ENCODE measurements at regions not wholly inside any gene's neighbourhood (a gene's known extent, or its start where the extent isn't known, plus 50 kb on each side); places are given as distances from the start of the nearest gene placed in this dataset.
A peak's percentile ranks its signal among the peaks of the same experiment; 100 is the strongest.
"Not testable (repeated sequence)": the region's sequence is repeated elsewhere in the genome, so short reads cannot be mapped to it uniquely, and the experiment has no call there.

DNA sequence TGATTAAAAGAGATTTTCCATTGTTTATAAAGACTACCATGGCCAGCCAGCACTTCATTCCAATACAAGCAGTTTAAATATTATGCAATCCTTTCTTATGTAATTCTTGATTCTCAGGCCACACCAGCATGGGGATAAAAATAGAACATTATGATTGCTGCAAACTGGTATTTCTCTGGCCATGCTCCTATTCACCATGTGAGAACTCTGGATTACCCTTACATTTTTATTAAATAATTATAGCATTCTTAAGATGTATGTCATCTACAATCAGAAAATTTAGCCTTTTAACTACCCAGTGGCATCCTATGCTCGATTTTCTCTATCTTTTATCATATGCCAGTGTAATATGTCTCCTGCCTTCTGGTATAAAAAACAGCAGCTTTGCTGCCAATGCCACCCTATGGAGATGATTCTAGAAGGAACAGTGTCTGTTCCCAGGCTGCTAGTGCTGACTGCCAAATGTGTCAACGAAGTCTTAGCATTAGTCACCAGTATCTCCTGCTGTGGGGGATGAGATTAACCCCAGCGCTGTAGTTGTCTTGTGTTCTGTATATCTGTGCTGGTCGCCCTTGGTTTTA lies 501.4 kb downstream of the BCKDHB start:
- DNase-seq, result no peak

DNA sequence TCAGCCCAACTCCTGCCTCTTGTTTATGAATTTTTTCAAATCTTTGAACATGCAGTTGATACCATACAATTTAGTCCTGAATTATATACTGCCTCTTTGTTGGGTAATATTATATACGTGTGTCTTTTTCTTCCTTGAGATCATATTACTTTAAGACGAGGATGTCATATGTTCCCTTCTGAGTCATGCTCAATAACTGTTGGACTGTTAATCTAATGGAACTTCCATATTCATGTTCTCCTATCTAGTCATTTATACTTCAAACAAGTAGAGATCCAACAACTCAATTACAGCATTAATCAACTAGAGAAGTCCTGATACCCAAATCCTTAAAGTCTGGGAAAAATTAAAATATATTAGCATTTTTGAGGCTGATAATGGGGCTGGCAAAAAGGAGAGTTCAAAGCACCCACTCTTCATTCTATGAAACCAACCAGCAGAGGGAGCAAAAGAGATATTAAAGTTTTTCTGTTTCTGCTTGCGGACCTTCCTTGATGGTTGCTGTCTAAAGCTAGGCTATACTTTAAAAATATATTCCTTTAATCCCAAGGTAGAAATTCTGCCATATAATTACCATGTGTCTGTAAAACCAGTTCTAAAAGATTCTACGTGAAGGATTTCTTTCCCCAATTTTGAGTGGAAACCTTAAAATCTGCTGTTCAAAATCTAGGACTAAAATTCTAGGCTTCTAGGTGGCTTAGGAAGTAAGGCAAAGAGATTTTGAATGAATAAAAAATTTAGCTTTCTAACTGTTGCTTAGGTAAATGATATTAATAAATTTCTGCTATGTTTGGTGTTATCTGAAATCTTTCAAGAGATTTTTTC lies 498.9 kb downstream of the BCKDHB start:
- peak; percentile 0 for DNase-seq

DNA sequence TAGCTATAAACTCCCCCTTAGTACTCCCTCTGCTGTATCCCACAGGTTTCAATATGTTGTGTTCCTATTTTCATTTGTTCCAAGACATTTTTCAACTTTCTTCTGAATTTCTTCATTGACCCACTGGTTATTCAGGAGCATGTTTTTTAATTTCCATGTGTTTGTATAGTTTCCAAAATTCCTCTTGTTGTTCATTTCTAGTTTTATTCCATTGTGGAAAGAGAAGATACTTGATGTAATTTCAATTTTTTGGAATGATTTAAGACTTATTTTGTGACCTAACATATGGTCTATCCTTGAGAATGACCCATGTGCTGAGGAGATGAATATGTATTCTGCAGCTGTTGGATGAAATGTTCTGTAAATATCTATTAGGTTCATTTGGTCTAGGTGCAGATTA lies 497.2 kb downstream of the BCKDHB start:
- no peak for DNase-seq

DNA sequence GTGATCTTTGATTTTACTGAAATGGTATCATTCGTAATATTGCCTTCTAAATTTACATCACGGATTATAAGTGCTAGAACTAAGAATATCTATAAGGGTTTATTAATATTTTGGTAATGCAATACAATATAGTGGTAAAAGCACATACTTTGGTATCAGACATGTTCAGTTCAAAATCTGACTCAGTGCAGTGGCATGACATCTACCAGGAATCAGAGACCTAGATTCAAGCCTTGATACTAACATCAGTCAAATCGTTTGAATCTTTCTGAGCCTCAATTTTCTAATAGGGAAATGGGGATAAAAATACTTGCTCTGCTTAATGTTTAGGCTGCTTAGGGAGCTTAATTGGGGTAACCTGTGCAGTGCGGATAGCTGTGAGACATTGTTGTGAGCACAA lies 488.0 kb downstream of the BCKDHB start:
- DNase-seq, result no peak

DNA sequence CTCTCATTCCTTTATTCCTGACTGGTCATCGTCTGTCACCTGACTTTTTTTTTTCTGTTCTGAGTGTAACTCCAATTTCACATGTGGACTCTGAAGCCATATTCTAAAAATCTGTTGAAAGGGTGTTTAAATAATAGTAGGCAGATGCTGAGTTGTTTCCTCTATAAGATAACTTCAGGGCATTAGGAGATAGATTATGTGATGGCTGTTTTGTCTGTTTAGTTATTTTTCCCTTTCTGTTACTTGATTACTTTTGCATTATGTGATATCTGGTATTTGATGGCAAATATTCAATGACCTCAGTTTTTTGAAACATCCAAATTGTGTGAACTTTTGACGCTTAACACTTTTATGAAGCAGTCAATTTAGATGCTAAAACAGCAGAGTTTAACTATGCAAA lies 486.0 kb downstream of the BCKDHB start:
- no peak for DNase-seq

DNA sequence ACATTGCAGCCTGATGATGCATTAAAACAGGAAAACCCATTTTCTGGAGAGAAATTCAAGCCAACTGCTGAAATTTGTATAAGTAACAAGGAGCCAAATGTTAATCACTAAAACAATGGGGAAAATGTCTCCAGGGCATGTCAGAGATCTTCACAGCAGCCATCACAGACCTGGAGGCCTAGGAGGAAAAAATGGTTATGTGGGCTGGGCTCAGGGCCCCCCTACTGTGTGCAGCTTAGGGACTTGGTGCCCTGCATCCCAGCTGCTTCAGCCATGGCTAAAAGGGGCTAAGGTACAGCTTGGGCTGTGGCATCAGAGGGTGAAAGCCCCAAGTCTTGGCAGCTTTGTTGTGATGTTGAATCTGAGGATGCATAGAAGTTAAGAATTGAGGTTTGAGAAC lies 479.8 kb downstream of the BCKDHB start:
- no peak for DNase-seq

DNA sequence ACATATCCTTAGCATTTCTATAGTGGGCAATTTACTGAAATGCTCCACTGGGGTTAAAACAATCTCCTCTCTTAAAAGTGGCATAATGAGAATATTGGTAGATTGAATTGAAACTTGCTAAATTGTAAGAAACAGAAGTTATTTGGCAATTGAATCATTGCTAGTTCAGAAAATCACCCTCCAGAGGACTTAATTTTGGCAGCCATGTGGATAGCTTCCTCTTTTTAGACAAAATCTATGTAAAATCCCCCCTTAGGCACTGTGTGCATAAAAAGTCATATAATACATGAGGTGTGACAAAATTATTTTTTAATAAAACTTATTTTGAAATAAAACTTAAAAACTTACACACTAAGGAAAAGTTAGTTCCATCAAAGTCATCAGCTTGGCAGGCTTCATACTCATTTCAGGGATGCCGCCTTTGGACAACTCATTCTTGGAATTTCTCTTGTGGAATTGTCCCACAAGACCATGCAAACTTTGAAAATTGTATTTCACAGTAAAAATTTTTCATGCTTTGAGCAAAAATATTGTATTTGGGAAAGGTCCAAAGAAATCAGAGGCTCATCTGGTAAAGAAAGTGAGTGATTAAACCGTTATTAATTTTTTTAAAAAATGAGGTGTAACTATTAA lies 473.0 kb downstream of the BCKDHB start:
- DNase-seq, result no peak

DNA sequence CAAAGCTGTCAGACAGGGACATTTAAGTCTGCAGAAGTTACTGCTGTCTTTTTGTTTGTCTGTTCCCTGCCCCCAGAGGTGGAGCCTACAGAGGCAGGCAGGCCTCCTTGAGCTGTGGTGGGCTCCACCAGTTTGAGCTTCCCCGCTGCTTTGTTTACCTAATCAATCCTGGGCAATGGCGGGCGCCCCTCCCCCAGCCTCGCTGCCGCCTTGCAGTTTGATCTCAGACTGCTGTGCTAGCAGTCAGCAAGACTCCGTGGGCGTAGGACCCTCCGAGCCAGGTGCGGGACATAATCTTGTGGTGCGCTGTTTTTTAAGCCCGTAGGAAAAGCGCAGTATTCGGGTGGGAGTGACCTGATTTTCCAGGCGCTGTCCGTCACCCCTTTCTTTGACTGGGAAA lies 466.8 kb downstream of the BCKDHB start:
- not testable (repeated sequence) for DNase-seq

DNA sequence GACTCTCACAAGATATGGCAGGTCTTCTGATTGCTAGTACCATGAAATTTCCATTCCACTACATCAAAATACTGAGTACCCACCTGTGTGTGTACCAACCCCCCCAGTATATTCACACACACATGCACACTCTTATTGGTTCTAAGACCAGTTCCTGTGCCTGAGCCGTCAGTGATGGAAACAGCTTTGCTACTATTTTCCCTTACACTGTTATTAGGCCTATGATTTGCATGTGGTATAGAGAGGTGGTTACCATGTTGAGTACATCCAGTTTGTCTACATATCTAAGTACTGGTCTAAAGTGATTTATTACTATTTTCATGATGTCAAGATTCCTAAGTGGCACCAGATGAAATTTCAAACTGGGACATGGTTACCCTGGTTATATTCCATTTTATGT lies 459.9 kb downstream of the BCKDHB start:
- DNase-seq, result no peak

DNA sequence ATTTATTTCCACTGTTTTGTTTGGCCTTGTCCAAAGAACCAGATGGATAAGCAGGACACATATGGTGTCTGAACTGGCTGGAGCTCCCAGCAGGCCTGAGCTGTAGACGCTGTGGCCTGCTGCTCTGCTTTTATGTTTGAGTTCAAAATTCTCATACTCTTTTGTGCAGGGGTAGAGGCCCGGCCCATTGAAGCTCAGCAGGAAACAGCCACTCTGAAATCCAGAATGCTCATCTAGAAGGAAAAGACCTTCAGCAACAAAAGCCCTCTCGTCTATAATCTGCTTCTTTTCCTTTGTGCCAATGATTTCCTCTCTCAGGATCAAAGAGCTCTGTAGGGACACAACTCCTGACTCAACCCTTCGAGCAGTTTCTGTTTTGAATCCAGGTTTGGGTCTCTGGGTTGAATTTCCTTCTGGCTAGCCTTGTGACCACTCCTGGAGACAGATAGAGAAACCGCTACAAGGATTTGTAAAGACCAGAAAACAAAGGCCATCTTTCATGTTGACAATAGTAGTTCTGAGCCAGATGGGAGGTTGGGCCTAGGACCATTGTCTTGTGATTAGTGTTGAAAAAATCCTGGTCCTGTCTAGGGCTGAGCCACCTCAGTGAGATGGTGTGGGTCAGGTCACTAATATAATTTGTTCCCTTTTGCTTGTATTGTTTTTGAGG lies 446.7 kb downstream of the BCKDHB start:
- DNase-seq, result no peak

DNA sequence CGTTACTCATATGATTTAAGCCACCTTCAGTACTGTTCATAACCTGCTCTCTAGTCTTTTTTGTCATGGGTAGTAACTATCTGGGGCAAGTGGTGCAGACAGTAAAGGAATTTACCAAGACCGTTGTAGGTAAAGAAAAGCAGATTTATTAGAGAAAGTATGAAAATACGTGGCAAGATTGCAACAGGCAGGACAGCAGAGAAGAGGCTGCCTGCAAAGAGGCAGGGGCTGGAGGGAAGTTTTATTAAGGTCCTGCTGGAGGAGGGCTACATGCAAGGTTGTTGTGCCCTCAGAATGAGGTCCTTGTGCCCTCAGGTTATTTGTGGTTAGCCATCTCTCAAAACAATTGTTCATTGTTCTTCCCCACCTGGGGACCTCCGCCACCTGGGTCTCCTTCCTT lies 444.3 kb downstream of the BCKDHB start:
- DNase-seq, result no peak

DNA sequence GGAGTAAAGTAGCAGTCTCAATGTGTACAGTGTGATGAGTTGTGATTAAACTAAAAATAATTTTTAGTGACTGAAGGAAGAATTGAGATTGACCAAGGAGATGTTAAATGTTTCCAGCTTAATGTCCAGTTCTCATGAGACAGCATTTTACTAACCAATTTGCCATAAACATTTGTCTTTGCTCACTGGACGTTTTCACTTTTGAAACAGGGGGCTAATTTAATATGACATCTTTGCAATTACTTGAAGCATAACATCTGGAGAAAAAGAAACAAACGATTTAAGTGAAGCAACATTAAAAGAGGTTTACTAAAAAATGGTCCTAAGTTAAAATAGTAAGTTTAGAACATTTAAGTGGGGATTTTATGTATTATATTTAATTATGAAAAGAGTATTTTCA lies 443.8 kb downstream of the BCKDHB start:
- no peak for DNase-seq

DNA sequence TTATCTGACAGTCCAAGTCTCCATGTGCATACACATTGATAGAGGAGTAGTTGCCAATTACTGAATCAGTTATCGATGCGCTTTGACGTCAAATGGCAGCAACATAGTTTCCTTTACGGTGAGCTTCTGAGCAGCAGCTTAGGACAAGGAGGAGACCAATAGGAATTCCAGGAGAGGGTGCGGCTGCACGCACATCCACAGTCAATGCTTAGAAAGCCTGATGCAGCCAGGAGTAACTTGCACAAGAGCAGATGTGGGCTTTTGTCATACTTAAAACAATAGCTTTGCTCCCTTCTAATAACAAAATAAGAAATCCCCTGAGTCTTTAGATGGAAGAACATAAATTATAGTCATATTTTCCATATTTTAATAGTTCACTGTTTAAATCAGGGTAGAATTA lies 442.1 kb downstream of the BCKDHB start:
- DNase-seq, result no peak

DNA sequence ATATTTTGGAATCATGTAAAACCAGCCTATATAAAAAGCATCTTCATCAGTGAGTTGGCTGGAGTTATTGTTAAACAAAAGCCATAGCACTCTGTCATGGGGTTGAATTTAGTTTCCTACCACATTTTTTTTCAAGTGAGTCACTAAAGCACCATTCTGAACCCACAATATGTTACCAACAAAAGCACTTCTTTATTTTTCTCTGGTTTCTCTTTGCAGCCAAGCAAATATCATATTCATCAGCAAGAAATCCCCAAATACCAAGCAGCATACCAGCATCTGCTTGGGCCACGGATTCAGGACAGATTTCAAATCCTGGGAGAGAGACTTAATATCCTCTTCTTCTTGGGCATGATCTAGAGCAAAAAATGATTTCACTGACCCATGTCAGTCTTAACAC lies 441.4 kb downstream of the BCKDHB start:
- DNase-seq, result no peak

DNA sequence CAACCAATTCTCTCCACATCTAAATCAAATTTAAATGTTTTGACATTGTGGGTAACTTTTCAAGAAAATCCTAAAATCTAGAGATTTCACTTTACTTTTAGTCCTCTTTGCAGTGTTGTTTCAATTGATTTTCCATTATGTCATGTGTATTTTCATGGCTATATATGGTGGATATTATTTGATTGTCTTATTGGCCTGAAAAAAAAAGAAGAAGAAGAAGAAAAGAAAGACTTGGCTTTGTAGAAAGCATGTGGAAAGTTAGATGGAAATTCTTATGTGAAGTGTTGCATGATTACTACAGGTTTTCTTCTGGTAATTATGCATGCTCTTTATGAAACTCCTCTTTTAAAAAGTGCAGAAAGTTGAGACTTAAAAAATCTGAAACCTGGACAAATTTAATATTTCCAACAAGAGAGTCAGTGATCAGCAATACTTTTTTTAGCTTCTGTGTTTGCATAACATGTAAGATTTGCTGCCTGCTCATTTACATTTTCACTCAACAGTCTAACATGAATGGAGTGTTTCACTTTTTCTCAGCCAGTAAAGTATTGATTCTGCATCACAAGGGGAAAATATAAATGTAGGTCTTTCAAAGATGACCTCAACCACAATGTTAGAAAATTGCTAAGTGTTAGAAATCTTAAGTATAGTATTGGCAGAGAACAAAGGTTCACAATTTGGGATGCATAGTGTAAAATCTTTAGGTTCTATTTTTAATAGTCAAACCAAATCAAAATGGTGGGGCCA lies 438.7 kb downstream of the BCKDHB start:
- no peak for DNase-seq

DNA sequence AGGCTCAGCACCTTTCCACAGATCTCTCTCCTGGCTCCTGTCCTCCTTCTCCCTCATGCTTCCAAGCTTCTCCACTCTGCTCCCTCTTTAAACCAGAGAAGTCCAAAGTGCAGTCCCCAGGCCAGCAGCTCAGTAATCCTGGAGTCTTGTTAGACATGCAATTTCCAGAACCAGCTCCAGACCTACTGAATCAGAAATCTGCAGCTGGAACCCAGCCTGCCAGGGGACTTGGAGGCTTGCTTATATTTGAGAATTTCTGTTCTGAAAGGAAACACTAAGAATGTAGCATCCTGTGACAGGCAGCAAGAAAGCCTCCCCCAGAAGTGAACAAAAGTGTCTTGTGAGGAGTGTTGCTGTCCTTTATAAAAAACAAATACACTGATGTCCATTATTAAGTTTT lies 438.1 kb downstream of the BCKDHB start:
- DNase-seq, result no peak

DNA sequence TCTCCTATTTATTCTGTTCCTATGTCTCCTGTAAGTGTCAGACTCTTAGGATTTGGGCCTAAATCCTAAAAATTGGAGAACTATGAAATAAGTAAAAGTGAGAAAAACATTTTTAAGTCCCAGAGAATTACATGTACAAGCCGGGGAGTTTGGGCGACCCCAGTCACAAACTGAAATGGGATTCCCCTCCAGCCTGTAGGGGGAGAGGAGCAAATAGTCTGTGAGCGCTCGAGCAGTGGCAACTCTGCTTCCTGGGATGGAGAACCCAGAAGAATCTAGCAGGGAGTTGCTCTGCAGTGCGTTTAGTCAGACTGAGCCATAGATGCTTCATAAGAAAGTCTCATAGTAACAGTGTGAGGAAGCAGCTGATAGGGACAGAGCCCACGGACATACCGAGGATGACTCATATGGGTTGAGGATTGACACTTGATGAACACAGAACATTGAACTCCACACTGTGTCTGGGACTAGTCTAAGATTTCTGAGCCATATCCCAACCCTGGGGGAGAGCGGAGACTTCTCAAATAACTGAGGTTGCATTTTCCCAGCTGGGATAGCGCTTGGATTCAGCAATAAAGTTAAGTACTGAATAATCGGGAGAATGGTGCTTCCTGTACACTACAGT lies 437.2 kb downstream of the BCKDHB start:
- DNase-seq, result no peak

DNA sequence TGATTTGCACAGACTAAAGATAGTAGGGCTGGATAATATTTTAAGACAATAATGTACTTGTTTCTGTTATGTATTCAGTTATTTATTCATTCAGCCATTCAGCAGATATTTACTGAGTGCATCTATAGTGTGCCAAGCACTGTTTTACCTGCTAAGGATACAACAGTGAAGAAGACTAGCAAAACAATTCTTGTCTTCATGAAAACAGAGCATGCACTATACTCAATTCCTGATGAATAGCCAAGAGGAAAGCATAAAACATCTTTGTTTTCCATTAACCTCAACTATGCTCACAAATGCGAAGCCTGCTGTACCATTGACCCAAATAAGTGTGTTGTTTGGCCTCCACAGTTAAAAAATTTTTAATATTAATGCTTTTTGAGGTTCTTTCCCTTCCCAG lies 436.7 kb downstream of the BCKDHB start:
- no peak for DNase-seq

DNA sequence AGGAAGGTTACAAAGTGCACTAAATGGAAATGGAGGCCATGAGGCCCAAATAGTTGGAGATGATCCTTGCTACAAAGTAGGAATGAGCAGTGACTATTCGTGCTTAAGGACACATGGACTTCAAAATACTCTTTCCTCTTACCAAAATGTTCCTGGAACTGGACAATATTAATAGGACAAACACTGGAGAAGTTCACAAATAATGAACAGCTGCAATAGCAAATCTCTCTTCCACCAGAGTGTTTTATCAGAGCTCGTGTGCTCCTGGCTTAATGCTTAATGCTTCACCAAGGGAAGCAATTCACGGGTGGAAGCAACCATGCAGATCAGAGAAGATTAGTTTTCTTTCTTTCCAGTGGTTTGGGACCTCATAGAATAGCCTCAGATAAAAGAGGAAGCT lies 435.4 kb downstream of the BCKDHB start:
- no peak for DNase-seq

DNA sequence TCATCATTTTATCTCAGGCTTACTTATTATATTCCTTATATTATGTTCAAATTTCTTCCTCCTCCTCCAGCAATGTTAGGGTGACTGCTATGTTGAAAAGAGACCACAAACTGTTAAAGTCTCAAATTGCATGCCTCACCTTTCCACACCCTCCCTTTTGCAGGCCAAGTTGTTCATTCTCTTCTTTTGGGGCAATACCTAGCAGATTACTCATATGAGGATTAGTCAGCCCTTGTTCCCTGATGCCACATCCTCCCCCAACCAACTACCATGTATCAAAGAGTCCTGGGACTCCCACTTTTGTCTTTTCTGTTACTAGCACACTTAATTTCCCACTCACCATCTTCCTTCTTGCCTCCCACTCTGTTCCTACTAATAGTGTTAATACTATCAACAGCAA lies 434.7 kb downstream of the BCKDHB start:
- no peak for DNase-seq

DNA sequence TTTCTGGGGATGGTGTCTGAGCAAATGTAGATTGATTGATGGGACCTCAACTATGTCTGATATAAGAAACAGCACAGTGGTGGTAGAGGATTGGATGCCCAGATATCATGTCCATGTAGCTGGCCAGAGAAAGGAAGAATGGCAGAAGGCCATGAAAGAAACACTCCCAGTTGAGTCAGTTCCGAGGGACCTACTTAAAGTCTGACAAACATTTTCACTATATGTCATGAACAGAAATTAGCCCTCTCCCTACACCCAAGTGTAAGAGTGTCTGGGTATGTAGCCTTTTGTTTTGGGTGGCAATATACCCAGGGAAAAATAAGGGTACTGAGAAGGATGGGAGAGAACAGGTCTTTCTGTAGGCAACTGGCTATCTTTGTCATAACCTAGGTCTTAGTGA lies 434.2 kb downstream of the BCKDHB start:
- no peak for DNase-seq

DNA sequence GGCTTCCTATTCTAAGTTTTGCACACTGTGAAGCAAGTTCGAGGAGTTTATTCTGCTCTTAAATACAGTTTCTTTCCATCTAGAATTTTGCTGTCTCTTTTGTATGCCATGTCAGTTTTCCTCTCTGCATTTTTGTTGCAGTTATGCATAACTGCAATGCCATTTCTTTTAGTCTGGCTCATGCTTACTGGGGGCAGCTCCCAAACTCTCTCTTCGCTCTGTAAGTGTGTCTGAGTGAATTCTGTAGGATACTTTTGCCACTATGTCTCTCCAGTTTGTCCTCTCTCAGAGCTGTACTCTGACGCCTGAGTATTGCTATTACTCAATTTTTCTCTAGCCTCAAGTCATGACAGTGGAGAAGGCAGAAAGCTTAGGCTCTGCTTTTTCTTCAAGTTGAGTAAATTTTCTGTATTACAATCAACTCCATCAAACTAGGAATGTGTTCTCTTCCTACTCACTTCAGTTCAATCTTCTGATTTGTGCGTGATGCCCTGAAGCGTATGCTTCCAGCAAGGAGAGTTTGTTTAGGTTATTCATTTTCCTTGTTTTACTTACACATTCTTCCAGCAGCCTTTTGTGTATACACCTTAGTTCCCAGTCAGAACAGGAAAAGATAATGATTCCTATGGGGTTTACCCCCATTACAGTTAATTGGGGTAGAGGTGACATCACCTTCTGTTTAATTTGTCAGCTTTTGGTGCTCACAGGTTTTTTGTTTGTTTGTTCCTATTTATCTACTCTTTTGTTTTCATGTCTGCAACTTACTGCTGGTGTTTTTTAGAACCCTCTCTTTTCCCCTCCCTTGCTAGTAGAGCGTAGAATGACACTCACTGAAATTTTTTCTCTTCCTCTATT lies 430.9 kb downstream of the BCKDHB start:
- no peak for DNase-seq
